ENCODE measurements at regions not wholly inside any gene's neighbourhood (a gene's known extent, or its start where the extent isn't known, plus 50 kb on each side); places are given as distances from the start of the nearest gene placed in this dataset.

GRCh38 chr20:57986666-57987065 lies 241.8 kb downstream of the ANKRD60 start:
- no peak for TF ChIP-seq POLR2AphosphoS5 (IDR thresholded peaks at IDR 0.05)
- no peak for TF ChIP-seq CTCF (IDR thresholded peaks at IDR 0.05)
